HEK293 (cell line): ENCODE measurements at regions not wholly inside any gene's neighbourhood (a gene's known extent, or its start where the extent isn't known, plus 50 kb on each side); places are given as distances from the start of the nearest gene placed in this dataset.
"Not testable (repeated sequence)": the region's sequence is repeated elsewhere in the genome, so short reads cannot be mapped to it uniquely, and the experiment has no call there.

Experiments
- CTCF ChIA-PET: fragments of 350-600 bp; formaldehyde crosslinking; extraction: SDS; loops from one replicate; lab custom pipeline; 2021; ENCODE audit warnings: antibody characterized with exemption; lab: Yijun Ruan, JAX
- POLR2A ChIA-PET: fragments of 300-600 bp; formaldehyde crosslinking; extraction: SDS; loops from one replicate; lab custom pipeline; 2020; ENCODE audit warnings: antibody characterized with exemption, inconsistent platforms; lab: Yijun Ruan, JAX
- H3K27ac ChIP-seq: fragments of 200-500 bp; sonication (Bioruptor generic); 2 replicates; pipeline ENCODE4 v1.5.1; 2014; ENCODE audit warnings: low read depth, low read length, control low read depth, inconsistent platforms; ENCODE audit errors: extremely low read depth
- H3K36me3 ChIP-seq, 2 experiments: fragments of 200-500 bp in 1 of 2; sonication (Bioruptor generic) in 1 of 2; 1 replicate in 1 of 2; 2 replicates in 1 of 2; pipeline ENCODE4 v1.5.1; 2014 to 2017; ENCODE audit warnings: inconsistent platforms in 2 of 2, low read length in 2 of 2; ENCODE audit not compliant: control insufficient read depth in 2 of 2, insufficient read depth in 1 of 2
- H3K4me1 ChIP-seq: fragments of 200-500 bp; sonication (Bioruptor generic); 2 replicates; pipeline ENCODE4 v1.5.1; 2014; ENCODE audit warnings: mild to moderate bottlenecking, low read length, inconsistent platforms; ENCODE audit not compliant: control insufficient read depth, insufficient read depth
- H3K4me3 ChIP-seq: 2 replicates; pipeline ENCODE4 v1.5.1; 2011; ENCODE audit warnings: low read depth, mild to moderate bottlenecking, control low read depth, low read length, moderate library complexity
- H3K9me3 ChIP-seq: fragments of 200-500 bp; sonication (Bioruptor generic); 2 replicates; pipeline ENCODE4 v1.5.1; 2014; ENCODE audit warnings: low read depth, low read length, inconsistent platforms; ENCODE audit not compliant: control insufficient read depth, insufficient read depth
- GLIS2 ChIP-seq: fragments of 450-650 bp; formaldehyde crosslinking; IDR thresholded peaks from 2 replicates; pipeline ENCODE4 v1.5.1; 2016; ENCODE audit warnings: missing biosample characterization, missing genetic modification characterization
- HOXA7 ChIP-seq: sonication (generic); formaldehyde crosslinking; IDR thresholded peaks from 2 replicates; pipeline ENCODE4 v1.8.1; 2022; ENCODE audit warnings: missing genetic modification reagents, borderline replicate concordance
- KLF16 ChIP-seq: fragments of 450-650 bp; formaldehyde crosslinking; IDR thresholded peaks from 2 replicates; pipeline ENCODE4 v1.5.1; 2017; ENCODE audit warnings: missing biosample characterization, missing genetic modification characterization
- KLF8 ChIP-seq: fragments of 450-650 bp; formaldehyde crosslinking; IDR thresholded peaks from 2 replicates; pipeline ENCODE4 v1.5.1; 2016; ENCODE audit warnings: missing biosample characterization, missing genetic modification characterization
- MYNN ChIP-seq: fragments of 450-650 bp; formaldehyde crosslinking; IDR thresholded peaks from 2 replicates; pipeline ENCODE4 v1.5.1; 2016; ENCODE audit warnings: missing biosample characterization, missing genetic modification characterization, borderline replicate concordance
- ZBTB21 ChIP-seq: fragments of 450-650 bp; formaldehyde crosslinking; IDR thresholded peaks from 2 replicates; pipeline ENCODE4 v1.5.1; 2017; ENCODE audit warnings: missing biosample characterization, missing genetic modification characterization
- ZNF140 ChIP-seq: fragments of 450-650 bp; formaldehyde crosslinking; IDR thresholded peaks from 2 replicates; pipeline ENCODE4 v1.5.1; 2016; ENCODE audit warnings: missing biosample characterization, missing genetic modification characterization
- ZNF148 ChIP-seq: fragments of 450-650 bp; formaldehyde crosslinking; IDR thresholded peaks from 2 replicates; pipeline ENCODE4 v1.5.0; 2017; ENCODE audit warnings: missing biosample characterization, missing genetic modification characterization, borderline replicate concordance
- ZNF221 ChIP-seq: fragments of 450-650 bp; formaldehyde crosslinking; IDR thresholded peaks from 2 replicates; pipeline ENCODE4 v1.5.1; 2017; ENCODE audit warnings: missing biosample characterization, missing genetic modification characterization, borderline replicate concordance
- ZNF416 ChIP-seq: fragments of 450-650 bp; formaldehyde crosslinking; IDR thresholded peaks from 2 replicates; pipeline ENCODE4 v1.5.1; 2016; ENCODE audit warnings: missing biosample characterization, missing genetic modification characterization
- ZNF488 ChIP-seq: fragments of 450-650 bp; formaldehyde crosslinking; IDR thresholded peaks from 2 replicates; pipeline ENCODE4 v1.5.1; 2016; ENCODE audit warnings: missing biosample characterization, missing genetic modification characterization
- ZNF558 ChIP-seq: fragments of 450-650 bp; formaldehyde crosslinking; IDR thresholded peaks from 2 replicates; pipeline ENCODE4 v1.5.1; 2016; ENCODE audit warnings: missing biosample characterization, missing genetic modification characterization
- ZNF76 ChIP-seq: fragments of 450-650 bp; formaldehyde crosslinking; IDR thresholded peaks from 2 replicates; pipeline ENCODE4; 2016; ENCODE audit warnings: low read depth, missing biosample characterization, missing genetic modification characterization, borderline replicate concordance
- ZNF776 ChIP-seq: fragments of 450-650 bp; formaldehyde crosslinking; IDR thresholded peaks from 2 replicates; pipeline ENCODE4 v1.5.0; 2017; ENCODE audit warnings: missing biosample characterization, missing genetic modification characterization, borderline replicate concordance

DNA sequence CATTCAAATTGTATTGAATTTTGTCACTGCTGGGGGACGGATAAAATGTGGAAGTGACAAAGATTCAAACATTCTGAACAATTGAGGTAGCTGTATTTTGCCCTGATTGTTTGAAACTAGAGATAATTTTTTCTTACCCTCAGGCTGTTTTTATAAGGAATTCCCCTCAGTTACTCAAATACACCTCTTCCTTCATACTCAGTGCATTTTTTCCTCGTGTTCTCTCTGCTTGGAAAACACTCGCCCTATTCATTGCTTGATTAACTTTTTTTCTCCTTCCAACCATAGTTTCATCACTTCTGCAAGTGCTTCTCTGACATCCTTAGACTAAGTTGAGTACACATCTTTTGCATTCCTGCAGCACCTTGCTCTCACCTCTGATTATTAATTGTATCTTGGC, 454.5 kb upstream of the FAM174A start:
- H3K4me1 ChIP-seq, CTCF ChIA-PET, POLR2A ChIA-PET, H3K27ac ChIP-seq, H3K9me3 ChIP-seq, H3K4me3 ChIP-seq, H3K36me3 ChIP-seq: not testable (repeated sequence)

DNA sequence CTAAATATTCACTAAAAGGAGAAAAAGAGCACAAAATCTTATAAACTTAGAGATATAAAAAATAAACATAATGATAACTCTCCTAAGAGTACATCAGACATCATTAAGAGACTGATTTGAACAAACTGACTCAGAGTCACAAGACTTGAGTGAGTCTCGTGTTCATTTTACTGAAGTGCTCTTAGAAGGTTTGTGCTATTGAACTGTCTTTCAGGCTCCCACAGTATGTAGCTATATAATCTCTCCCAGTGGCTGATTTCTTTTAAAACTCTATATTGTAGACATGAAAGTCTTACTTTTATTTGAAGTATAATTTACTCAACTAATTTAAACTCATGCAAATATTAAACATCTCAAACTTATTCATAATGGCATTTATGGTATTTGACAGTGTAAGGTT, 456.0 kb upstream of the FAM174A start:
- H3K4me3 ChIP-seq, H3K27ac ChIP-seq, CTCF ChIA-PET, H3K4me1 ChIP-seq, H3K36me3 ChIP-seq, POLR2A ChIA-PET, H3K9me3 ChIP-seq: not testable (repeated sequence)

DNA sequence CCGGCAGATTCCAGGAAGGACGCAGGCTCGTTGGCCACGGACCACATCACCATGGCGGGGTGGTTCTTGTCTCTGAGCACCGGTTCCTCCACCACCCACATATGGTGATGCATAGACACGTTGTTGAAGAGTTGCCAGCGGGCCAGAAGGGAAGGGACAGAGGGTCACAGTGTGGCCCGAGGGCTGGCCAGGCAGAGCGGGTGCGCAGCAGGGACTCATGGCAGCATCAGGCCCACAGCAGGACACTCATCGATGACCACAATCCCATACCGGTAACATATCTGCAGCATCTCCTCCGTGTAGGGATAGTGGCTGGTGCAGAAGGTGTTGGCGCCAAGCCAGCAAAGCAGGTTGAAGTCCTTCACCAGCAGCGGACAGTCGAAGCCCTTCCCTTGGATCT, 469.2 kb upstream of the FAM174A start:
- H3K4me3 ChIP-seq, H3K27ac ChIP-seq, H3K9me3 ChIP-seq, H3K36me3 ChIP-seq, CTCF ChIA-PET, POLR2A ChIA-PET, H3K4me1 ChIP-seq: not testable (repeated sequence)

DNA sequence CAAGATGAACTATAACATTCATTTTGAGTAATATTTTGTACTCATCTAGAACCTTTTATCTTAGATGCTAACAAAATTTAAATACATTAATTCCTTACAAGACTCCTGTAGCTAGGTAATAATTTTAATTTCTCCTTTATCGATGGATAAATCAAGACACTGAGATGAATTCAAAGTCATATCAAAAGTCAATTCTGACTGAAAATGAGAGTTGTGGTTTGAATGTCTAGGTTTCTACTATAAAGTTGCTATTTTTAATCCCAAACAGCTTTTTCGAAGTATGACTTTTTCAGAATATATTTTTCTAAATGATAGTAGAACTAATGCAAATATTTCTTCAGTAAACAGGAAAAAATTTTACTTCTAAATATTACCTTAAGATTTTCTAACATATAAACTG, 491.7 kb upstream of the FAM174A start:
- Histone ChIP-seq H3K27ac (no peak overlapping the region), H3K4me1 (no peaks in the 10 kb centered on the region), H3K36me3 (no peaks in the 10 kb centered on the region), H3K4me3 (no peak overlapping the region), H3K9me3 (no peaks in the 10 kb centered on the region)
- POLR2A ChIA-PET, result no interaction called here
- TF ChIP-seq ZNF140 (no peak), ZNF76 (tag by site-specific recombination) (no peak), ZNF488 (no peak), ZNF416 (tag by site-specific recombination) (no peak), ZNF776 (tag by site-specific recombination) (no peak), MYNN (tag by site-specific recombination) (no peak), HOXA7 (CRISPR knock-in tag) (no peak), ZNF221 (no peak), ZNF148 (tag by site-specific recombination) (no peak), KLF8 (tag by site-specific recombination) (no peak), ZNF558 (tag by site-specific recombination) (no peak), GLIS2 (tag by site-specific recombination) (no peak), ZBTB21 (tag by site-specific recombination) (no peak), KLF16 (tag by site-specific recombination) (no peak)
- CTCF ChIA-PET, result no interaction called here
